Ectodermal cell (in vitro differentiated cells): ENCODE measurements at regions not wholly inside any gene's neighbourhood (a gene's known extent, or its start where the extent isn't known, plus 50 kb on each side); places are given as distances from the start of the nearest gene placed in this dataset.
"Not testable (repeated sequence)": the region's sequence is repeated elsewhere in the genome, so short reads cannot be mapped to it uniquely, and the experiment has no call there.

Experiments
- H3K27ac ChIP-seq: 2 replicates; pipeline ENCODE4 v1.7.0; 2013; ENCODE audit warnings: mild to moderate bottlenecking, low read depth, low read length; ENCODE audit not compliant: insufficient read depth, poor library complexity, severe bottlenecking
- H3K27me3 ChIP-seq: 2 replicates; pipeline ENCODE4 v1.7.0; 2013; ENCODE audit warnings: mild to moderate bottlenecking, low read length; ENCODE audit not compliant: insufficient read depth, control insufficient read depth, poor library complexity, severe bottlenecking
- H3K36me3 ChIP-seq: one replicate; pipeline ENCODE4 v1.7.0; 2013; ENCODE audit warnings: low read length; ENCODE audit not compliant: control insufficient read depth, insufficient read depth
- H3K4me1 ChIP-seq: one replicate; pipeline ENCODE4 v1.7.0; 2013; ENCODE audit warnings: low read length; ENCODE audit not compliant: control insufficient read depth, insufficient read depth
- H3K4me3 ChIP-seq: 2 replicates; pipeline ENCODE4 v1.7.0; 2013; ENCODE audit warnings: low read depth, low read length, control low read depth; ENCODE audit not compliant: insufficient read depth
- H3K9me3 ChIP-seq: 2 replicates; pipeline ENCODE4 v1.7.0; 2013; ENCODE audit warnings: mild to moderate bottlenecking, low read length, moderate library complexity; ENCODE audit not compliant: control insufficient read depth
- WGBS, 2 experiments: methylation state at CpG; one replicate each; pipeline ENCODE4 v1.1.7; 2013; ENCODE audit warnings: missing lambda C conversion rate in 2 of 2; 5-methylcytosine and 5-hydroxymethylcytosine counted together

DNA sequence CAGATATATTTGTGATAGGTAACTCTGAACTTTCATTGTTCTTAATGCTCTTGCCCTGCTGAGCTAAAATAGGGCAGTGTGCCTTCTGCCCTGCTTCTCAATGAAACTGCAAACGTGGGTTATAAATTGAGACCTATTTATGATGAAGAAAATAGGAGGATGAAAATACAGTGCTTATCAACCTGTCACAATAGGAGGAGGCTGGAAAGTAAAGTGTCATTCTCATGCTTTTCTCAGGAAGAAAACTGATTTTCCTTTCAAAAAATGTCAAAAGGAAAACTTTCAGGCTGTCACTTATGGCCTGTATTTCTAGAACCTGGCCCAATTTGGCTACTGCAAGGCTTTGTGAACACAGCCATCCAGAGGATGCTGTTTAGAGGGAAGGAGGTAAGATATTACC is 130.3 kb upstream of the TUSC1 start:
- no peaks in the 10 kb centered on the region for H3K36me3 ChIP-seq
- WGBS, 2 experiments: 93% methylated on average over 1 of the region's 1 CpG
- H3K27ac ChIP-seq: no peak overlapping the region
- H3K27me3 ChIP-seq: no peaks in the 10 kb centered on the region
- H3K4me3 ChIP-seq: no peak overlapping the region
- no peaks in the 10 kb centered on the region for H3K4me1 ChIP-seq
- no peaks in the 10 kb centered on the region for H3K9me3 ChIP-seq

DNA sequence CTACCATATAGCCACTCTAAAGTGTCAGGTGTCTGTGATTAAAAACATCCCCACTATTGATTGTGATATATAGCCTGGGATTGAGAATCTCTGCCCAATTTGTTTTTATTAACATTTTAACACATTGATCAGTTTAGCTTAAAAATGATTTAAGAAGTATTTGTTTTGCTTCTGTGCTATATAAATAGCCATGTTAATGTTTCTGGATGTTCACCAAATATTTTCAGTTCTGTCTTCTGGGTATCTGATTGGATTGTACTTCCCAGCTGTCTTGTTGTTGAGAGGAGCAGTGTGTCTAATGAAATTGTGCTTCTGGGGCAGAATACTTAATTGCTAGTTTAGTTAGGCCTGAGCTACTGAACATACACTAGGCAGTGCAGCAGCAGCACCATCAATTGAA is 126.6 kb upstream of the TUSC1 start:
- Histone ChIP-seq H3K27ac (no peak overlapping the region), H3K27me3 (no peaks in the 10 kb centered on the region), H3K4me3 (no peak overlapping the region), H3K36me3 (no peaks in the 10 kb centered on the region), H3K9me3 (no peaks in the 10 kb centered on the region), H3K4me1 (no peaks in the 10 kb centered on the region)

DNA sequence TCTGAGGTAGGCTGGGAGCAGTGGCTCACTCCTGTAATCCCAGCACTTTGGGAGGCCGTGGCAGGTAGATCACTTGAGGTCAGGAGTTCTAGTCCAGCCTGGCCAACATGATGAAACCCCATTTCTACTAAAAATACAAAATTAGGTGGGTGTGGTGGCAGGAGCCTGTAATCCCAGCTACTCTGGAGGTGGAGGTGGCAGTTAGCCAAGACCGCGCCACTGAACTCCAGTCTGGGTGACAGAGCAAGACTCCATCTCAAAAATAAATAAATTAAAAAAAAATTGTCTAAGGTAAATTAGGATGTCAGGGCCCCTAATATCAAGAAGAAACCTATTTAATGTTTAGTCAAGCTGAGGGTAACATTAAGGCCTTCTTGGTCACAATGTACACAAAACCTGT is 123.7 kb upstream of the TUSC1 start:
- not testable (repeated sequence) for H3K27ac ChIP-seq, H3K27me3 ChIP-seq, H3K36me3 ChIP-seq, H3K9me3 ChIP-seq, H3K4me1 ChIP-seq, H3K4me3 ChIP-seq
- whole genome bisulfite sequencing, 2 experiments: 80 to 95% methylated on average over 1 to 3 of the region's 3 CpGs

DNA sequence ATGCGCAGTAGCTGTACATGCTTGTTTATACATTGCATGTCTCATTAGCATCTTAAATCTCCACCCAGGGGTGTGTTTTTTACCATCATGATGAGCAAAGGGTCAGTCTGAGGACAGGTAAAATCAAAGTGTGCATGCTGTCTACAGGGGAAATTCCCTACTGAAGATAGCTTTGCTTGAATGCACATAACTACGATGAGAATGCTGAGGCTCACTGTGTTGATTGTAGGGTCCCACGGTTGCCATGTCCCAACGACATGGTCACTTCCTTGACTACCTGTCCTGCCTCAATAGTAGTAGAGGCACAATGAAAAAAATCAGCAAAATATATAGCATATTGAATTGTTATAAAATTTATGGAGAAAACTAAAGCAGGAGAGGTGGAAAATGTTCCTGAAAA is 95.6 kb upstream of the TUSC1 start:
- Histone ChIP-seq H3K27ac (no peak overlapping the region), H3K4me3 (no peak overlapping the region), H3K36me3 (no peaks in the 10 kb centered on the region), H3K27me3 (no peaks in the 10 kb centered on the region), H3K9me3 (no peaks in the 10 kb centered on the region), H3K4me1 (no peaks in the 10 kb centered on the region)
- 94 to 100% methylated on average over 3 to 4 of the region's 4 CpGs for WGBS, 2 experiments

DNA sequence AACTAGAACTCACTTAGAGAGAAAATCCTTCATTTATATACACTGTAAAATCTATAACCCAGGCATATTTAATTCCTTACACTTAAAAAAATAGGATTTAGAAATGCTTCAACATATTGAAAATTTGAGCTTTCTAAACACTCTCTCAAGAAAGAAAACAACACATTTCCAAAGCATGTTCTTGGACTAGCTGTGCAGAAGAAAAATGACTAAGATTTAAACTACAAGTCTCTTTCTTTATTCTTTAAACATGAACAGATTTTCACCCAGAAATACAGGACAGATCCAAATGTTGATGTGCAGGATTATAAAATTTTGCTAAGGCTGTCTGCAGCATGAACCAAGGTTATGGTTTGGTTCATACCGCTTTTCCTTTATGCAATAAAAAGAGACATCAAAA is 77.7 kb upstream of the TUSC1 start:
- Histone ChIP-seq H3K4me3 (no peak overlapping the region), H3K36me3 (no peaks in the 10 kb centered on the region), H3K9me3 (no peaks in the 10 kb centered on the region), H3K27me3 (no peaks in the 10 kb centered on the region), H3K4me1 (no peaks in the 10 kb centered on the region), H3K27ac (no peak overlapping the region)
- 87 to 94% methylated on average over 1 of the region's 1 CpG for WGBS, 2 experiments

DNA sequence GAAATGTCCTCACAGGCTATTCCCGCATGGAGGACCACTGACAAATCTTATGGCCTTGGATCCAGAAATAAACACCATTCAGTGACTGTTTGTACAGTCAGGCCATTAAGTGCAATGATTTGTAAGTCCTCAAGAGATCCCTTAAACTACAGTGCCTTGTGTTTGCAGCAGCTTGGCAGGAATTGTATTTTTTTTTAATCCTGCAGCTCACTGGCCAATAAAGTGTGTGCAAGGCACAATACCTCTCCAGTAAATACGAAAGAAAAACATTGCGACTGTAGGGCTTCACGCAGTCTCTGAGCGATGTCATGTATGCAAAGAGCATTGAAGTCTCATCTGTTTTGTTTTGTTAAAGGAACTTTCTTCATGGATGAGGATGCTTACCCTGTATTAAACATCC is 74.2 kb upstream of the TUSC1 start:
- 95 to 97% methylated on average over 5 of the region's 5 CpGs for WGBS, 2 experiments
- no peak overlapping the region for H3K4me3 ChIP-seq
- no peak overlapping the region for H3K27ac ChIP-seq
- no peaks in the 10 kb centered on the region for H3K9me3 ChIP-seq
- no peaks in the 10 kb centered on the region for H3K4me1 ChIP-seq
- no peaks in the 10 kb centered on the region for H3K36me3 ChIP-seq
- no peaks in the 10 kb centered on the region for H3K27me3 ChIP-seq

DNA sequence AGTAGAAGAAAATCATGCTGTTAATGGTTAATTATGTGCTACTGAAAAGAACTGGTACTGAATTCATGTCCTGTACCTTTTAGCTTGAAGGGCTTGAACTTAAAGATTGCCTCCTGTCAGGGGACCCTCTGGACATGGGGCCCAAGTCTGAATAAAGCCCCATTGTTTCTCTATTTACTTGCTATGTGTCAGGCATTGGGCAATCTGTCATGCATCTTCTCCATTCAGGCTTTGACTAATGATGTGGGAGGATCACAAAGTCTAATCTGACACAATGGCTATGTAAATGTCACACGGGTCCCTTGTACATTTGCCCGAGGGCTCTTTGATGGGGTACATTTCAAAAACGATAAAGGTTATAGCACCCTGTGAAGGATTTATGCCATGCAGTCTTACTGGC is 64.0 kb upstream of the TUSC1 start:
- H3K4me1 ChIP-seq: peaks cover 18% of the 10 kb centered on the region
- no peak overlapping the region for H3K27ac ChIP-seq
- no peaks in the 10 kb centered on the region for H3K9me3 ChIP-seq
- no peak overlapping the region for H3K4me3 ChIP-seq
- H3K27me3 ChIP-seq: no peaks in the 10 kb centered on the region
- no peaks in the 10 kb centered on the region for H3K36me3 ChIP-seq
- WGBS, 2 experiments: 39 to 65% methylated on average over 3 of the region's 3 CpGs

DNA sequence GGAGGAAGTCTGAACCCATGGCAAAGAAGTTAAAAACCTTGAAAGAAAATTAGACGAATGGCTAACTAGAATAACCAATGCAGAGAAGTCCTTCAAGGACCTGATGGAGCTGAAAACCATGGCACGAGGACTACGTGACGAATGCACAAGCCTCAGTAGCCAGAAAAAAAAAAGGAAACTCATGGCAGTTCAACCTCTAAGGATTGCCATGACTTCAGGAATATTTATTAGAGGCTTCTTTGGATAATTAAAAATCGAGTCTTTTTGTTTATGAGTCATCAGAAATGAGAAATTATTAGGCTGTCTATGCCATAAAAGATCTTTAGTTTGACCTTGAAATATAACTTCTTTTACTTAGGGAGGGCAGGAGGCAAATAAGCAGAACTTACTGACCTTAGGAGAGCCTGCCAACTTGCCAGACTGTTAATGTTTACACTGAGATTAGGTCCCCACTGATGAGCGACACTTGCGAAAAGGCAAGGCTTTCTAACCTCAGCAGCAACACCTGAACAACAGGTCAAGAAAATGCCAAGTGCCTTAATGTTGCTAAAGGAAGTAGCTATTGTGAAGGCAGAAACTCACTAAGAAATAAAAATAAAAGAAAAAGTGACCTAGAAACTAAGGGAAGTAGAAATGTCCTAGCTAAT is 55.2 kb upstream of the TUSC1 start:
- H3K36me3 ChIP-seq: no peaks in the 10 kb centered on the region
- 93 to 96% methylated on average over 7 of the region's 7 CpGs for WGBS, 2 experiments
- no peaks in the 10 kb centered on the region for H3K4me1 ChIP-seq
- H3K27ac ChIP-seq: no peak overlapping the region
- H3K4me3 ChIP-seq: no peak overlapping the region
- no peaks in the 10 kb centered on the region for H3K9me3 ChIP-seq
- no peaks in the 10 kb centered on the region for H3K27me3 ChIP-seq

DNA sequence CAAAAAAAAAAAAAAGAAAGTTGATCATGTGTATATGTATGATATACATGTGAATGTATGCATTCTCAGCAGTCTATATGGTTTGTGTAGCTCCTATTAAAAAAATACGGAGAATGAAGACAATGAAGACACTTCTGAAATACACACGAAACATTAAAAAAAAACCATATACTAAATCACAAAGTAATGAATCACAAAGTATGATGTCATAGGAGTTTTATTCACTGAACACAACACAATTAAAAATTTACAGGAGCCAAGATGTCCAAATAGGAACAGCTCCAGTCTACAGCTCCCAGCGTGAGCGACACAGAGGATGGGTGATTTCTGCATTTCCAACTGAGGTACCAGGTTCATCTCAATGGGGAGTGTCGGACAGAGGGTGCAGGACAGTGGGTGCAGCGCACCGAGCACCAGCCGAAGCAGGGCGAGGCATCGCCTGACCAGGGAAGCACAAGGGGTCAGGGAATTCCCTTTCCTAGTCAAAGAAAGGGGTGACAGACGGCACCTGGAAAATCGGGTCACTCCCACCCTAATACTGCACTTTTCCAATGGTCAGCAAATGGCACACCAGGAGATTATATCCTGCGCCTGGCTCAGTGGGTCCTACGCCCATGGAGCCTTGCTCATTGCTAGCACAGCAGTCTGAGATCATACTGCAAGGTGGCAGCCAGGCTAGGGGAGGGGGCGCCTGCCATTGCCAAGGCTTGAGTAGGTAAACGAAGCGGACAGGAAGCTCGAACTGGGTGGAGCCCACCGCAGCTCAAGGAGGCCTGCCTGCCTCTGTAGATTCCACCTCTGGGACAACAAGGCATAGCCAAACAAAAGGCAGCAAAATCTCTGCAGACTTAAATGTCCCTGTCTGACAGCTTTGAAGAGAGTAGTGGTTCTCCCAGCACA is 53.9 kb upstream of the TUSC1 start:
- not testable (repeated sequence) for H3K4me3 ChIP-seq, H3K9me3 ChIP-seq, H3K27me3 ChIP-seq, H3K27ac ChIP-seq, H3K4me1 ChIP-seq, H3K36me3 ChIP-seq
- 95 to 96% methylated on average over 18 of the region's 19 CpGs for WGBS, 2 experiments
